Parathyroid adenoma (tissue), 2 donors: ENCODE measurements at regions not wholly inside any gene's neighbourhood (a gene's known extent, or its start where the extent isn't known, plus 50 kb on each side); places are given as distances from the start of the nearest gene placed in this dataset.

ENCODE experiments used
- H2AFZ ChIP-seq: fragments of 300-600 bp; sonication (generic); one replicate; pipeline ENCODE4 v1.7.0; 2017; ENCODE audit warnings: antibody characterized with exemption, mild to moderate bottlenecking
- H3K27ac ChIP-seq: fragments of 300-600 bp; sonication (generic); one replicate; pipeline ENCODE4 v1.7.0; 2017
- H3K27me3 ChIP-seq: fragments of 300-600 bp; sonication (generic); one replicate; pipeline ENCODE4 v1.7.0; 2017; ENCODE audit warnings: low read length; ENCODE audit not compliant: control insufficient read depth, insufficient read depth
- H3K36me3 ChIP-seq: fragments of 300-600 bp; sonication (generic); one replicate; pipeline ENCODE4 v1.7.0; 2017; ENCODE audit warnings: low read length; ENCODE audit not compliant: control insufficient read depth, insufficient read depth
- H3K4me1 ChIP-seq: fragments of 300-600 bp; sonication (generic); one replicate; pipeline ENCODE4 v1.7.0; 2017; ENCODE audit warnings: control low read depth
- H3K4me2 ChIP-seq: fragments of 300-600 bp; sonication (generic); one replicate; pipeline ENCODE4 v1.7.0; 2017; ENCODE audit warnings: low read length
- H3K4me3 ChIP-seq: fragments of 300-600 bp; sonication (generic); one replicate; pipeline ENCODE4 v1.7.0; 2017; ENCODE audit warnings: low read depth, low read length
- H3K79me2 ChIP-seq: fragments of 300-600 bp; sonication (generic); one replicate; pipeline ENCODE4 v1.7.0; 2017; ENCODE audit warnings: control low read depth
- H3K9ac ChIP-seq: fragments of 300-600 bp; sonication (generic); one replicate; pipeline ENCODE4 v1.7.0; 2017; ENCODE audit warnings: mild to moderate bottlenecking
- H3K9me3 ChIP-seq: fragments of 300-600 bp; sonication (generic); one replicate; pipeline ENCODE4 v1.7.0; 2017; ENCODE audit warnings: low read length; ENCODE audit not compliant: control insufficient read depth
- CTCF ChIP-seq: fragments of 300-600 bp; sonication (generic); IDR thresholded peaks from one replicate; pipeline ENCODE4 v1.7.0; 2017; ENCODE audit warnings: antibody characterized with exemption, mild to moderate bottlenecking
- donor health status: primary hyperparathyroidism.

- Histone ChIP-seq H3K27ac (no peak overlapping the region), H3K4me3 (no peak overlapping the region), H3K36me3 (no peaks in the 10 kb centered on the region), H3K4me1 (no peaks in the 10 kb centered on the region), H3K27me3 (no peaks in the 10 kb centered on the region), H3K79me2 (no peaks in the 10 kb centered on the region), H3K4me2 (no peak overlapping the region), H3K9me3 (no peaks in the 10 kb centered on the region), H3K9ac (no peak overlapping the region), H2AFZ (no peak overlapping the region)
- TF ChIP-seq CTCF = no peak
These were observed 422.4 kb downstream of the PID1 start for GRCh38 chr2:228848638-228849037.

GRCh38 chr2:228847684-228848083 lies 423.4 kb downstream of the PID1 start:
- Histone ChIP-seq H3K4me3 (no peak overlapping the region), H3K27me3 (no peaks in the 10 kb centered on the region), H3K9me3 (no peaks in the 10 kb centered on the region), H3K27ac (no peak overlapping the region), H3K4me1 (no peaks in the 10 kb centered on the region), H2AFZ (no peak overlapping the region), H3K4me2 (no peak overlapping the region), H3K36me3 (no peaks in the 10 kb centered on the region), H3K9ac (no peak overlapping the region), H3K79me2 (no peaks in the 10 kb centered on the region)
- no peak for TF ChIP-seq CTCF

GRCh38 chr2:228846161-228846560 lies 424.9 kb downstream of the PID1 start:
- no peak overlapping the region for H3K4me3 ChIP-seq
- no peaks in the 10 kb centered on the region for H3K79me2 ChIP-seq
- H3K9ac ChIP-seq = no peak overlapping the region
- no peak for TF ChIP-seq CTCF
- no peak overlapping the region for H3K4me2 ChIP-seq
- no peaks in the 10 kb centered on the region for H3K27me3 ChIP-seq
- H2AFZ ChIP-seq = no peak overlapping the region
- no peaks in the 10 kb centered on the region for H3K9me3 ChIP-seq
- H3K36me3 ChIP-seq = no peaks in the 10 kb centered on the region
- no peak overlapping the region for H3K27ac ChIP-seq
- no peaks in the 10 kb centered on the region for H3K4me1 ChIP-seq

- Histone ChIP-seq H3K79me2 (no peaks in the 10 kb centered on the region), H3K27me3 (no peaks in the 10 kb centered on the region), H3K36me3 (no peaks in the 10 kb centered on the region), H2AFZ (no peak overlapping the region), H3K4me1 (no peaks in the 10 kb centered on the region), H3K9ac (no peak overlapping the region), H3K9me3 (no peaks in the 10 kb centered on the region), H3K4me3 (no peak overlapping the region), H3K4me2 (no peak overlapping the region), H3K27ac (no peak overlapping the region)
- no peak for TF ChIP-seq CTCF
These were observed 425.7 kb downstream of the PID1 start for GRCh38 chr2:228845162-228845925.

- H3K9ac ChIP-seq = no peak overlapping the region
- no peaks in the 10 kb centered on the region for H3K9me3 ChIP-seq
- TF ChIP-seq CTCF = no peak
- H3K4me2 ChIP-seq = no peak overlapping the region
- no peaks in the 10 kb centered on the region for H3K27me3 ChIP-seq
- no peaks in the 10 kb centered on the region for H3K79me2 ChIP-seq
- H2AFZ ChIP-seq = no peak overlapping the region
- no peaks in the 10 kb centered on the region for H3K4me1 ChIP-seq
- no peak overlapping the region for H3K27ac ChIP-seq
- no peak overlapping the region for H3K4me3 ChIP-seq
- H3K36me3 ChIP-seq = no peaks in the 10 kb centered on the region
These were observed 429.2 kb downstream of the PID1 start for GRCh38 chr2:228841877-228842276.
